GM18907 (cell line): ENCODE measurements at regions not wholly inside any gene's neighbourhood (a gene's known extent, or its start where the extent isn't known, plus 50 kb on each side); places are given as distances from the start of the nearest gene placed in this dataset.

ENCODE experiments used
- ATAC-seq: cut with Tn5 transposase; IDR thresholded peaks from one replicate; pipeline ENCODE4 v1.9.1; 2021; ENCODE audit warnings: mild to moderate bottlenecking, moderate library complexity; ENCODE audit not compliant: unreplicated experiment

DNA sequence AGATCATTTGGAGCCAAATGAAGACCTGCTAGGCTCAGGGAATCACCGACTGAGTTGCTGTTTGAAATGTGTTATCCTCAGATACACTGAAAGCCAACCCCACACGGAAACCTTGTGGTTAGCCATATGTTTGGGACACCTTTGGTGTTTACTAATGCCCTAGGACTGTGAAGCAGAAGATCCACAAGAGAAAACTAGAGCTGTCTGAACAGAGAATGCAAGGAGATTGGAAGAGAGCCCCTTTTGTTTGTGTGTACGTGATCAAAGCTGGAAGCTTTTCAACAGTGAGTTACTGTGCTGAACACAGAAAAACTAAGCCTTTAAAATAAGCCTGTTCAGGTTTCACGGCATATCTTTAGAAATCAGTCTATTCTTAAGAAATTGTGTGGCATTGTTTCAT lies 908.2 kb upstream of the ADGRL2 start:
- no peak for ATAC-seq

DNA sequence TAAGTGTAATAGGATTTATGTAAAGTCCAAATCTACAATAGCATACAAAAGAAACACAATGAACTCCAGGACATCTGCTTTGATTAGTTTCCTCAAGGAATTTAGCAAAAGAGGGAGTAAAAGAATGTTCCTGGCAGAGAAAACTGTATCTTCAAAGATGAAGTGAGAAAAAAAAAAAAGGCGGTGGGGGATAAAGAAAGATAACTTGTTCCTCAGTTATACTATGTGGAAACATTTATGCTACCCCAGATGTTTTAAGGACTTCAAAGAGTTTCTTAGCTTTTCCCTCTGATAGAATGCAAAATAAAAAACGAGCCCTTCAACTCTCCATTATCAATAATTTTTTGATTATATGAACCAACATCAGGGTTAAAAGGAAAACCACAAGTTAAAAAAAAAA lies 908.9 kb upstream of the ADGRL2 start:
- ATAC-seq = no peak

DNA sequence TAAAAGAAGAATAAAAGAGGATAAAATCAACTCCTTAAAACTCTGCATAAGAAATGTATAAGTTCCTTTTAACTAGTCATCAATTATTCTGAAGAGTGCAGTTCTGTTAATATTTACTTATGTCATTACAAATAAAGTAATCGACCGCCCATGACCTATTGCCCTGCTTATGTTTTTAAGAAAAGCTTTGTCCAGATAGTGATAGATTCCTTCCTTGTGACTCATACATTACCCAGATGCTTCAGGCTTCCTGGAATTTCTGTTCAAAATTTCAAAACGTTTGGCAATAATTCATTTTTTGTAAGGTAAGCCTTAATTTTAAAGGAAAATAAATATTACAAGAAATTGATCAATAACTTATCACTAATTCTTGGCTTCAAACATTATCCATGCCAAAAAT lies 918.2 kb upstream of the ADGRL2 start:
- no peak for ATAC-seq

DNA sequence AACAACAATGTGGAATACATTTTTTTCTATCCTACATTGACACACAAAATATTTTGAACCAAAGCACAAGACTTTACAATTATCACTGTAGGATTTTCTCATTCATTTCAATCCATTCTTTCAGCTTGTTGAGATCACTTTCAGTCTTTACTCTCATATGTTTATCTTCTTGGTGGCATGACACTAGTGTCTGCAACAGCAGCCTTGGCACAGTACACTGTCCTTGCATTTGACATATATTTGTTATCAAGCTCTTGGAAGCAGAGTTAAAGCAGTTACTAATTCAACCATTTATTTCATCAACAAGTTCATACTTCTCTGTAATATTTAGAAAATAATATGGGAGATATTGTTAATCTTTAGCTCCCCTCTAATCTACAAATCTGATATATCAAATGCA lies 922.4 kb upstream of the ADGRL2 start:
- ATAC-seq = no peak

DNA sequence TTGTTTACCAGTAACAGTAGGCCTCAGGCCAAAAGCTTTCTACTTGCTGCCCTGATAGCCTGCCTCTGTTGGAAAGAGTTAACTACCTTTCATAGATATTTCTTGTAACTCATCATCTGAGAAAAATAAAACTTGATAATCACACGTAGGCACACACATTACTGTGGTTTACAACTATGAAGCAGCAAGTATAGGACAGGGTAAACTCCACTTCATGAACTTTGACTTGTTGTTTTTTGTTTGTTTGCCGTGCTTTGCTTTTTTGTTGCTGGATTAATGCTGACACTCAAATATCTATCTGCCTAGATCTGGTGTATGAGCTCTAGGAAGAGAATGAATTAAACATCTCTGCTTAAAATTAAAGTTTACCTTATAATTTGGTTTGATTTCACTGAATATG lies 924.7 kb upstream of the ADGRL2 start:
- ATAC-seq = no peak

DNA sequence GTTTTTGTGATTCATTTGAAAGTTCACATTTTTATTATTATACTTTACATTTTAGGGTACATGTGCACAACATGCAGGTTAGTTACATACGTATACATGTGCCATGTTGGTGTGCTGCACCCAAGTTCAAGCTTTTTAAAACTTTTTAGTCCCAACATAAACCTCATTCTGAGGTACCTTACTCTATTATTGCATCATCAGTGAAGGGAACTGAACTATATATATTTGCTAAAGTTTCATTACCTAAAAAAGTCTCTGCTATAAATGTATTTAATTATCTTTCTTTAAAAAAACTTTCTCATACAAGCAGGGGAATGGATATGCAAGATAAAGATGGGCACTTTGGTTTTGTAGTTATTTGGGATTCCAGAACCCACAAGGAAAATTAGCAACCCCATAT lies 931.4 kb upstream of the ADGRL2 start:
- ATAC-seq = no peak

DNA sequence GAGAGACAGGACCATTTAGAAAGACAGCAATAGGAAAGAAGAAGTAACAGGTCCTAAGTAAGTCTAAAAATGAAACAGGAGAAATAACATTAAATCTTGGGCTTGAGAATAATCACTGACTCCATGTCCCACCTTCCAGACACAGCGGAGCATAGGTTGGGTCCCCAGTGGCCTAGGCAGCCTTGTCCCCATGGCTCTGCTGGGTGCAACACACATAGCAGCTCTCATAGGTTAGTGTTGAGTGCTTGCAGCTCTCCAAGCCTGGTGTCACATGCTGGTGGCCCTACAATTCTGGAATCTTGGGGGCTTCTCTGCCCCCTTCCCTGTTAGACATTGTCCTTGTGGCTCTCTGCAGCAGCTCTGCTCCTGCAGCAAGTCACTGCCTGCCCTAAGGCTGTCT lies 952.8 kb upstream of the ADGRL2 start:
- no peak for ATAC-seq

DNA sequence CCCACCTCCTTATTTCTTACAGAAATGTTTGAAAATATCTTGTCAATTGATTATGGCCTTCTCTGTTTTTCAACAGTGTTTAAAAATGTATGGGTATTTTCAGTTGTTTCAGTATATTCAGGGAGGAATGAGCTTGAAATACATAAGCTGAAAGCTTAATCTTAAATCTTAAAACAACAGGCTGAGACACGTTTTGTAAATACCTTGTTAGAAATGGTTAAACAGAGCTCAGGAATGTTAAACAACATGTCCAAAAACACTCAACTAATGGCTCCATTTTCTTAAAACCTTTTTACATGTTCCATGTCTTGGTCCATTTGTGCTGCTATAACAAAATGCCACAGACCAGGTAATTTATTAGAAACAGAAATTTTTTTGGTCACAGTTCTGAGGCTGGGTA lies 953.8 kb upstream of the ADGRL2 start:
- no peak for ATAC-seq

DNA sequence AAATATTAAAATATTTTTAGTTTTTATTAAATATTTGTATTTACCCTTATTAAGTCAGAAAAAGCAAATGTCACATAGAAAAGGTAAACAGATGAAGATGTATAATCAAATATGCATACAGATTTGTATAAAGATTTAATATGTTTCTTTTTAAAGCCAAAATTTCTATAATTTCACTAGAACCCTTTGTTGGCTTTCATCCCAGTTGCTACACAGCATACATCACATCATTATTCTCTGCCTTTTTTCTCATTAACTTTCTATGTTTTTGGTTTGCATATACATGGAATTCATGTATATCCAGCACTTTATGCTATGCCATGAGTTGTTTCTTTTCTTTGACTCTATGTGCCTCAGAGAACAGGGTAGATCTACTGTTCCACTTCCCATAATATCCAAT lies 957.9 kb upstream of the ADGRL2 start:
- no peak for ATAC-seq

DNA sequence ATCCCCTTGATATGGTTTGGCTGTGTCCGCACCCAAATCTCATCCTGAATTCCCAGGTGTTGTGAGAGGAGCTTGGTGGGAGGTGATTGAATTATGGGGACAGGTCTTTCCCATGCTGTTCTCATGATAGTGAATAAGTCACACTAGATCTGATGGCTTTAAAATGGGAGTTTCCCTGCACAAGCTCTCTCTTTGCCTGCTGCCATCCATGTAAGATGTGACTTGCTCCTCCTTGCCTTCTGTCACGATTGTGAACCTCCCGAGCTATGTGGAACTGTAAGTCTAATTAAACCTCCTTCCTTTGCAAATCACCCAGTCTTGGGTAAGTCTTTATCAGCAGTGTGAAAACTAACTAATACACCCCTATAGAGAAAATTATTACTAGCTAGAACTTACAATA lies 959.5 kb upstream of the ADGRL2 start:
- ATAC-seq = no peak

DNA sequence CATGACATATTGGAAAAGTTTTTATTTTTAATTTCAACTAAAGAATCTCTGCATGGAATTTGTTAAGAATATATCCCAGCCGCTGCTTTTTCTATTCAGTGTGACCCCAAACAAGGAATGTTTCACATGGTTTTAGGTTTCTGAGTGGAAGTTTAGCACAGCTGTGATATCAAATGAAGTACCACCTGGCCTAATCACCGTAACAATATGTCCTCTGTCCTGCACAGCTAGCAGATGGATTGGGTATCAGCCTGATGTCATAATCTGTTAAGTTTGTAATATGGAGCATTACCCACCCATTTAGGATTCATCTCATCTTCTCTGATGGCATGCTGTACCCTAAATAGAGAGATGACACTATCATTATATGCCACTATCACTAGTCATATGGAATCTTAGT lies 963.7 kb upstream of the ADGRL2 start:
- ATAC-seq = no peak

DNA sequence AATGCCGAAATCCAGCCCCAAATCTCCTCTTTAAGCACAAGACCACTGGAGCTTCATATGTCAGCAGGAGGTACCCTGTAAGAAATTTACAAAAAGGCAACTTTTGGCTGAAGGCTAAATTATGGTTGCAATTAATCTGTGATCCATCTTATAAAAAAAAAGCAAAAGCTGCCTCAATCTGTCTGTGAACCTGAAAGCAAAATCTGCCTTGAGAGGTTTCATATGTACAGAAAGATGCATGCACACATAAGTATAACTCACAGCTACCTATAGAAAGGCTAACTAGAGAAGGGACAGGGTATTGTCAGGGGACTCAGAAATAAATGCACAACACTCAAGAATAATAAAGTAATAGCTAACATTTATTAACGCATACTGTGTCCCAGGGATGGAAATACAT lies 964.2 kb upstream of the ADGRL2 start:
- no peak for ATAC-seq

DNA sequence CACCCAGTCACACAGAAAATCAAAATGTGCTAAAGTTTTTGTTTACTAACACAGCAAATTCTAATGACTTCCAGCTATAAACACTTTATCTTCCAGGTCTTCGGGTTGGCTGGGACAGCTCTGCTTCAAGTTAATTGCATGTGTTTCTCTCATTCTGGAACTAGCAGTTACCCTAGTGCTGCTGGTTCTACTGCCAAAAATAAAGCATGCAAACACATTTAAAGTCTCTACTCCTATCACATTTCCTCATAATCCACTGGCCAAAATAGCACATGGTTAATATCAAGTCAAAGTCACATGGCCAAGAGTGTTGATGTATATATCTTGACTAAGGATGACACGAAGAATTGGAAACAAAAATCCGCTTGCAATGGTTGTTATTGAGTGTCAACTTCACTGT lies 973.1 kb upstream of the ADGRL2 start:
- ATAC-seq = no peak

DNA sequence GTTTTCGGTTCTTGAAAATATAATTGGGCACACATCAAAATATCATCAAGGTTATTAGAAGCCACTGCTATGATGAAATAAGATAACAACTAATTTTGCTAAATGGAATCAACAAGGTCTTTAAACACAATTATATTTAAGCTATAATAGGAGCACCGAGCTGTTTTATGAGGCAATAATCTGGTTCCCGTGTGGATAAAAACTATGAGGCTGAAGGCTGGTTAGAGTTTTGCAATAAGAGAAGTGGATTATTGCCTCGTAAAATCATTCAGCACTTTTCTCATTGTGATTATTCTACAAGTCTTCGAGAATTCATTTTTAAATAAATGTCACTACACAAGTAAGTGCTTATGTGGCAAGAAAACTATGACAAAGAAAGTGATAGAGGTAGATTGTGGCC lies 975.7 kb upstream of the ADGRL2 start:
- ATAC-seq = no peak

DNA sequence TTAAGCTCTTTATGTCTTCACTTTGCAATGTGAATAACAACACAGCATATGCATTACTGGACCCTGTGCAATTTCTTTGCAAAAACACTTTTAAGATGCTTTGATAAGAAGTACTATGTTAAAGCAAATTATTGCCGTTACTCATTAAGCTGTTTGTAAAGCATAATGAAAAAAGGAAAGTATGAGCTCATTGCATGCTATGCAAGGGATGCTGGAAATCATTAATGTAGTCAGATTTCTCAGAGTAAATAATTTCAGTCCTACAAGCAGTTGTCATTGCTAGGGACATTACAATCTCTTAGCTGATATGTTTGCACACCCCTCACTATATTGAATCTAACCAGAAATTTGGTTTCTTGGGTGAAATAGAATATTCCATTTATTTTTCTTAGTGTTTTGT lies 982.5 kb upstream of the ADGRL2 start:
- ATAC-seq = no peak

DNA sequence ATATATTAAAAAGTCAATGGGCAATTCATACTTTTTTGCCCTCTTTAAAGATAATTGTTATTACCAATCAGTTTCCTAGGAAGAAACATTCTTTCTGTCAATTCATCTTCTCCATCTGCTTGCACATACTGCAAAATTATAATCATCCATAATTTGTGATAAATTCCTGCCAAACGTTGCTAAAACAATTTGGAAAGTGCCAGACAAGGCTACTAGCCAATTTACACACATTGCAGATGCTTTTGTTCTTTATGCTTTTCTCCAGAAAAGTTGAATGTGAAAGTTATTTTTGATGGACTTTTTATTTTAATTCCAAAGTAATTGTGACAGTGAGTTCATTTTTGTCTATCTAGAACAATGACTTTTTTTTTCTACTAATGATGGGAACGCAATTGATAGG lies 992.8 kb upstream of the ADGRL2 start:
- no peak for ATAC-seq

DNA sequence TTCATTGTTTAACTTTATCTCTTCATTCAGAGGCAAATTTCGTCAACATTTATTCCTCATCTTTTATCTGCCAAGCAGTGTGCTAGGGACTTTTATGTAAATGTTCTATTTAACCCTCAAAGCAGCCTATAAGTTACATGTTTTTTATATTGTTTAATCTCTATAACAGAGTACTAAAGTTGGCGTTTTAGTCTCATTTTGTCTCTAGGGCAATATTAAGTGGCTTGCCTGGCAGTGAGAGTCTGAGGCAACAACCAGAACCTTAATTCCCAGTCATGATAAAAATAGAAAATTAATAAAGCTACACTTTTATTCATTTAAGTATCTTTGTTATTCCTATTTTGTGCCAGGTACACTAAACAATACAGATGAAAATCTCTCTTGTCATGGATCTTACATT lies 994.3 kb upstream of the ADGRL2 start:
- no peak for ATAC-seq

DNA sequence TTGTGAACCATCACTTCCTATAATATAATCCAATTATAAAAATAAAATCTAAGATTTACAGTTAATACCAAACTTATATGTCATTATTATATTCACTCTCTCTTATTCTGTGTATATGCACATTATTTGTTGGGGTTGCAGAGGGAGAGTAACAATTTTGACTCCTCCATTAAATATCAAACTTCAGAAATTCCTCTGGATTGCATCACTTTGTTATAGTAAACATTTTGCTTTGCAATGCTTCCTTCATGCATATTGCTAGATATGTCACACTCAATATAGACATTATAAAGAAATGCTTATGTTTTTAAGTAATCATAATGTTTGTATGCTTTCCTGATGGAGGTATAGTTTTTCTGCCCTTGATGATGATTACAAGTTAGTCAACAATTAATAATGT lies 999.0 kb upstream of the ADGRL2 start:
- no peak for ATAC-seq

DNA sequence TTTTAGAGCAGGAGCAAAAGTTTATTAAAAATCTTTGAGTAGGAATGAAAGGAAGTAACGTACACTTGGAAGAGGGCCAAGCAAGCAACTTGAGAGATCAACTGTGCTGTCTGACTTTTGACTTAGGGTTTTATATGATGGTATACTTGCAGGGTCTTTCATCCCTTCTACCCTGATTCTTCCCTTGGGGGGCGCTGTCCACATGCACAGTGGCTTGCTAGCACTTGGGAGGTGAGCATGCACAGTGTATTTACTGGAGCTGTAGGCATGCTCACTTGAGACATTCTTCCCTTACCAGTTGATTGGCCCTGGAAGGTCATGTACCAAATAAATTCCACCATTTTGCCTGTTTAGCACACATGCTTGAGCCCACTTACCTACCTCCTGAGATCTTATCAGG lies 1001.3 kb upstream of the ADGRL2 start:
- ATAC-seq = no peak

DNA sequence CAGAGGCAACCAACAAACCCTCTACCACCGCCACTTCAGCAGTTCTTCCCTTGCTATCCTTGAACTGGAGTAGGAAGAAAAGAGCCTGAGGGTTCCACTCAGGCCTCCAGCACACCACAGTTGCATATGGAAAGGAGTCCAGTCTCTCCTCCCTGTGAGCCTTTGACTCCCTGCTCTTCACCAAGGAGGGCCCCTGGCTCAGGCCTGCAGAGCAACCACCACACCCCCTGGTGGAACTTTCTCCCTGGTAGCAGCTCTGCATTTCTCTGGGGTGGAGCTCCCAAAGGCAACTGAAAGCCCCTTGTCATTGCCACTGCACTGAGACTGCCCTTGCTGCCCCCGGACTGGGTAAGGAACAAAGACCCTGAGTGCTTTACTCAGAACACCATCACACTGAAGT lies 1021.5 kb upstream of the ADGRL2 start:
- ATAC-seq = no peak

DNA sequence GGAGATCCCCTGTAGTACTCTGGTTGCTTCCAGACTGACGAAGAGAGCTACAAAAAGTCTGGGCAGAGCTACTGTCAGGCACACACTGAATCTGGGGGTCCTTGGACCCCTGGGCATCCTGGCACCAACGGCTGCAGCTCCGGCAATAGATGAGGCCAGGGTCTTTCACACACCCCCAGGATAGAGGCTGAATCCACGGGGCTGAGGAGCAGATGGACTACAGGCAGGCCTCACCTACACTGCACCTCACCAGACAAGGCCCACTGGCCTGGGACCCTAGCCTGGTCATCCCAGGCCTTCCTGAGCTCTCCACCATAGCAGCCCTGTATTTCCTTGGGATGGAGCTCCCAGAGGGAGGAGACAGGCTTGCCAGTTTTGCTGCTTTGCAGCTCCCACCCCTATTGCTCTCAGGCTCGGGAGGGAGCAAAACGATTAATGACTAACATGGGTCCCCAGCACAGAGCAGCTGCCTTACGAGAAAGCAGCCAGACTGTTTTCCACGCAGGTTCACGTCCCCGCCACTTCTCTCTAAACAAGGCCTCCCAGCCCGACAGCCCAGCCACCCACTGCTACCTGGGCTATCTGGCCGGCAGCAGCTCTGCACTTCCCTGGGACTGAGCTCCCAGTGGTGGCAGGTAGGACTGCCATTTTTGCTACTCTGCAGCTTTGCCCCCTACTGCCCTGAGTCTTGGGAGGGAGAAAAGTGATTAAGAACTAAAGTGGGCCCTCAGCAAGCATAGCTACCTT lies 1022.5 kb upstream of the ADGRL2 start:
- no peak for ATAC-seq

DNA sequence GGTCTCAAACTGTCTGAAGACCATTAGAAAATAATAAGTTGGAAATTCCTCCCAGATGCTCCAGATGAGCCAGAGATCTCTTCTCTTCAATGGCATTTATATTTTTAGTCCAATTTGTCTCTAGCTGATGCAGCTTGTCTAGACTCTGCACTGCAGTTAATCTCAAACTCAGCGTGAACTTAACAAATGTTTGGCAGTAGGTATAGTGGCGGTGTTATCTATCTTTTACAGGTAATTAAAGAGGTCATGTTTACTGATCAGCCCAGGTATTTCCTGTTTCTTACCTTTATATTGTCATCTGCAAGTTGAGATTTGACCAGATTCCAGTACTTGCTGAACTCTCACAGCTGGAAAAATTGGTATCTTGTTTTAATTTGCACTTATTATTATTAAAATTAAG lies 1024.5 kb upstream of the ADGRL2 start:
- no peak for ATAC-seq

DNA sequence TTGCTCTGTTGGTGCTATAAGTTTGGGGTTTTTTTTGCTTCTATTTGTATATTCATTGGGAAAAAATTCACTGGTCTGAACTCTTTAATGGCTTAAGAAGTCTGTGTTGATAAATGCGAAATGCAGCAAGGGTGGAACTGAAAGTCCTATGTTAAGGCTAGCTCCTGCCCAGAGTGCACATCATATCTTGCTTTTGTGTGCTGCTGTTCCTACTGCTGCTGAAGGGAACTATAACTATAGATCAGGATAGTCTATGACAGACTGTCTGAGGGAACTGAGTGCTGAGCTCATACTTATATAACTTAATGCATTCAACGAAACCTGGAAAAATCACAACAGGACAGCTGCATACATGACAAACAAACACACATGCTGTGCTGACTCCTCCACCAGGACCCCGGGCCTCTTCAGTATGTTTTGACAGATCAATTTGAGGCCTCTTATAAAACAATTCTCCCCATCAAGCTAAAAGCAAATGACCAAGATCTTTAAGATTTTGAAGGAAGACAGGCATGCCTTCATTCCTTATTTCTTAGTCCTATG lies 1031.5 kb upstream of the ADGRL2 start:
- ATAC-seq = no peak
